ENCODE measurements at regions not wholly inside any gene's neighbourhood (a gene's known extent, or its start where the extent isn't known, plus 50 kb on each side); places are given as distances from the start of the nearest gene placed in this dataset.
A peak's percentile ranks its signal among the peaks of the same experiment; 100 is the strongest.

GRCh38 chr3:110291886-110292501 lies 779.6 kb upstream of the NECTIN3 start:
- WGBS, 2 donors: 78 to 86% methylated on average over 1 of the region's 1 CpG
- Histone ChIP-seq H3K27me3 (no peaks in the 10 kb centered on the region), H3K4me1 (no peaks in the 10 kb centered on the region), H3K4me3 (no peak overlapping the region), H3K36me3 (no peaks in the 10 kb centered on the region), H3K27ac (no peak overlapping the region), H3K9me3 (peaks cover 0 to 11% (median 6%) of the 10 kb centered on the region in 4 donors)
- DNase-seq (no peak), ATAC-seq (ENCODE audit: low FRiP score in 2 of 2) (no peak)
- TF ChIP-seq POLR2A (IDR thresholded peaks at IDR 0.05) (no peak), POLR2AphosphoS5 (IDR thresholded peaks at IDR 0.05) (no peak), CTCF (IDR thresholded peaks at IDR 0.05) (no peak), EP300 (IDR thresholded peaks at IDR 0.05) (no peak)

GRCh38 chr3:110293660-110294059 lies 778.0 kb upstream of the NECTIN3 start:
- no peak overlapping the region for H3K4me3 ChIP-seq
- H3K27me3 ChIP-seq: no peaks in the 10 kb centered on the region
- H3K4me1 ChIP-seq: no peaks in the 10 kb centered on the region
- no peak overlapping the region for H3K27ac ChIP-seq
- DNase-seq (no peak), ATAC-seq (ENCODE audit: low FRiP score in 2 of 2) (no peak)
- no peaks in the 10 kb centered on the region for H3K36me3 ChIP-seq
- peaks cover 0 to 11% (median 6%) of the 10 kb centered on the region in 4 donors for H3K9me3 ChIP-seq
- TF ChIP-seq EP300 (IDR thresholded peaks at IDR 0.05) (no peak), POLR2A (IDR thresholded peaks at IDR 0.05) (no peak), CTCF (IDR thresholded peaks at IDR 0.05) (no peak), POLR2AphosphoS5 (IDR thresholded peaks at IDR 0.05) (no peak)

- Histone ChIP-seq H3K27ac (no peak overlapping the region), H3K36me3 (no peaks in the 10 kb centered on the region), H3K27me3 (no peaks in the 10 kb centered on the region), H3K9me3 (peaks cover 0 to 11% (median 6%) of the 10 kb centered on the region in 4 donors), H3K4me1 (no peaks in the 10 kb centered on the region), H3K4me3 (no peak overlapping the region)
- 61 to 73% methylated on average over 1 of the region's 1 CpG for WGBS, 2 donors
- ATAC-seq (ENCODE audit: low FRiP score in 2 of 2) (peak in 1 of 2 donors; percentile 68), DNase-seq (no peak)
- TF ChIP-seq CTCF (IDR thresholded peaks at IDR 0.05) (no peak), EP300 (IDR thresholded peaks at IDR 0.05) (no peak), POLR2AphosphoS5 (IDR thresholded peaks at IDR 0.05) (no peak), POLR2A (IDR thresholded peaks at IDR 0.05) (no peak)
These were observed 774.7 kb upstream of the NECTIN3 start for GRCh38 chr3:110296885-110297284.

- no peaks in the 10 kb centered on the region for H3K9me3 ChIP-seq
- H3K27me3 ChIP-seq: no peaks in the 10 kb centered on the region
- no peak for DNase-seq
- ATAC-seq (ENCODE audit: low FRiP score in 2 of 2): no peak
- TF ChIP-seq CTCF (IDR thresholded peaks at IDR 0.05): no peak
- TF ChIP-seq POLR2AphosphoS5 (IDR thresholded peaks at IDR 0.05): no peak
- TF ChIP-seq EP300 (IDR thresholded peaks at IDR 0.05): no peak
- TF ChIP-seq POLR2A (IDR thresholded peaks at IDR 0.05): no peak
- H3K27ac ChIP-seq: no peak overlapping the region
- 70 to 80% methylated on average over 3 of the region's 3 CpGs for WGBS, 2 donors
- H3K4me3 ChIP-seq: no peak overlapping the region
- H3K4me1 ChIP-seq: peaks cover 0 to 6% (median 0%) of the 10 kb centered on the region in 4 donors
- H3K36me3 ChIP-seq: no peaks in the 10 kb centered on the region
These were observed 769.8 kb upstream of the NECTIN3 start for GRCh38 chr3:110301781-110302180.
